ENCODE measurements at regions not wholly inside any gene's neighbourhood (a gene's known extent, or its start where the extent isn't known, plus 50 kb on each side); places are given as distances from the start of the nearest gene placed in this dataset.
A peak's percentile ranks its signal among the peaks of the same experiment; 100 is the strongest.

DNA sequence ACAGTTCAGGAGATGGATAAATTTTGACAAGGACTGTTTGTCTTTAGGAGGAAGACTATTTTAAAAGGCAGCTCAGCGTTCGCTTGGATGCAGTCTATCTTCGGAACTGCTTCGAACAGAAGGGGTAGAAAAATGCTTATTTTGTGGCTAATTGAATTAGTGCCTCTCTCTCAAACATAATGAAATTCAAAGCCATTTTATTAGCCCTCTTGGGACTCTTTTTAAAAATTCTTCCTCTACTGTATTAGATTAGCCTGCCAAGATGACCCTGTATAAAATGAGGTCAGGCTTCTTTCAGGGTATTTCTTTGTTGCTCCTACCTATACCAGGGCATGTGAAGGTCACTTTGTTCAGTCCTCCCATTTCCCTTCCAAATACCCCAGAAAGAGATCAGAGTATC, 379.2 kb upstream of the NFE2L3 start:
- TF ChIP-seq, protein P1, sequence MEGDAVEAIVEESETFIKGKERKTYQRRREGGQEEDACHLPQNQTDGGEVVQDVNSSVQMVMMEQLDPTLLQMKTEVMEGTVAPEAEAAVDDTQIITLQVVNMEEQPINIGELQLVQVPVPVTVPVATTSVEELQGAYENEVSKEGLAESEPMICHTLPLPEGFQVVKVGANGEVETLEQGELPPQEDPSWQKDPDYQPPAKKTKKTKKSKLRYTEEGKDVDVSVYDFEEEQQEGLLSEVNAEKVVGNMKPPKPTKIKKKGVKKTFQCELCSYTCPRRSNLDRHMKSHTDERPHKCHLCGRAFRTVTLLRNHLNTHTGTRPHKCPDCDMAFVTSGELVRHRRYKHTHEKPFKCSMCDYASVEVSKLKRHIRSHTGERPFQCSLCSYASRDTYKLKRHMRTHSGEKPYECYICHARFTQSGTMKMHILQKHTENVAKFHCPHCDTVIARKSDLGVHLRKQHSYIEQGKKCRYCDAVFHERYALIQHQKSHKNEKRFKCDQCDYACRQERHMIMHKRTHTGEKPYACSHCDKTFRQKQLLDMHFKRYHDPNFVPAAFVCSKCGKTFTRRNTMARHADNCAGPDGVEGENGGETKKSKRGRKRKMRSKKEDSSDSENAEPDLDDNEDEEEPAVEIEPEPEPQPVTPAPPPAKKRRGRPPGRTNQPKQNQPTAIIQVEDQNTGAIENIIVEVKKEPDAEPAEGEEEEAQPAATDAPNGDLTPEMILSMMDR (IDR thresholded peaks at IDR 0.05): no peak
- Histone ChIP-seq H3K4me3 (no peak overlapping the region), H3K9me3 (no peaks in the 10 kb centered on the region), H3K27ac (peak overlapping the region in 1 of 2 donors; percentile 67), H3K4me1 (peaks cover 0 to 41% (median 5%) of the 10 kb centered on the region in 4 donors), H3K36me3 (no peaks in the 10 kb centered on the region), H3K27me3 (no peaks in the 10 kb centered on the region)
- DNase-seq: no peak
- intact Hi-C loops (cut with DNase I; ENCODE audit: low total_unique reads): no loop called here

DNA sequence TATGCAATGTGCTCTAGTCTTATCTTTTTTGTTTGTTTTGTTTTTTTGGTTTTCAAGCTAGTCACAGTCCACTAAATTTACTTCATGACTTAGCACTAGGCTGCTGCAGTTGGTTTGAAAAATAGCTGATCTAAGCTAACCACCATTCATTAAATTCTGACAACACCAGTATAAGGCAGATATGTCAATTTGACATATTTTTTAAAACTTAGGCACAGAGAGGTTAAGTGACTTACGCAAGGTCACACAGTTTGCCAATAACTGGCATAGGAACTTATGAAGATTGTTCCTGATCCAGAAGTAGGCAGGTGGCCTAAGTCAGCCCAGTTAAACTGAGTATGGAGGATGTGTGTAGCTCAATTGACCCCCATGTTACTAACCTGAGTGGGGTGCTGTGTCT, 377.3 kb upstream of the NFE2L3 start:
- TF ChIP-seq, protein P1 (IDR thresholded peaks at IDR 0.05): no peak
- Histone ChIP-seq H3K4me3 (no peak overlapping the region), H3K4me1 (peaks cover 0 to 40% (median 5%) of the 10 kb centered on the region in 4 donors), H3K36me3 (no peaks in the 10 kb centered on the region), H3K27ac (peak overlapping the region in 1 of 2 donors; percentile 25), H3K27me3 (no peaks in the 10 kb centered on the region), H3K9me3 (no peaks in the 10 kb centered on the region)
- intact Hi-C loops (cut with DNase I; ENCODE audit: low total_unique reads): no loop called here
- DNase-seq: no peak

DNA sequence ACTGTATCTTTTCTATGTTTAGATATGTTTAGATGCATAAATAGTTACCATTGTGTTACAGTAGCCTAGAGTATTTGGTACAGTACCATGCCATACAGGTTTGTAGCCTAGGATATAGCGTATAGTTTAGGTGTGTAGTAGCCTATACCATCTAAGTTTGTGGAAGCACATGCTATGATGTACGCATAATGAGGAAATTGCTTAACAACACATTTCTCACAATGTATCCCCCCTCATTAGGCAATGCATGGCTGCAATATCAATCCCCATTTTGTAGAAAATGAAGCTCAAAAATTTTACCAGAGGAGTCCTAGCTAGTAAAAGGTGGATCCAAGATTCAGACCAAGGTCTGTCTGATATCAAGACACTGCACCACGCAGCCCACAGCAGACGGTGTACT, 376.4 kb upstream of the NFE2L3 start:
- DNase-seq: no peak
- H3K27ac ChIP-seq: peak overlapping the region; percentile 8 to 47
- intact Hi-C loops (cut with DNase I; ENCODE audit: low total_unique reads): no loop called here
- H3K4me3 ChIP-seq: no peak overlapping the region
- peaks cover 0 to 31% (median 2%) of the 10 kb centered on the region in 4 donors for H3K4me1 ChIP-seq
- no peaks in the 10 kb centered on the region for H3K9me3 ChIP-seq
- no peaks in the 10 kb centered on the region for H3K36me3 ChIP-seq
- TF ChIP-seq, protein P1 (IDR thresholded peaks at IDR 0.05): no peak
- H3K27me3 ChIP-seq: no peaks in the 10 kb centered on the region

DNA sequence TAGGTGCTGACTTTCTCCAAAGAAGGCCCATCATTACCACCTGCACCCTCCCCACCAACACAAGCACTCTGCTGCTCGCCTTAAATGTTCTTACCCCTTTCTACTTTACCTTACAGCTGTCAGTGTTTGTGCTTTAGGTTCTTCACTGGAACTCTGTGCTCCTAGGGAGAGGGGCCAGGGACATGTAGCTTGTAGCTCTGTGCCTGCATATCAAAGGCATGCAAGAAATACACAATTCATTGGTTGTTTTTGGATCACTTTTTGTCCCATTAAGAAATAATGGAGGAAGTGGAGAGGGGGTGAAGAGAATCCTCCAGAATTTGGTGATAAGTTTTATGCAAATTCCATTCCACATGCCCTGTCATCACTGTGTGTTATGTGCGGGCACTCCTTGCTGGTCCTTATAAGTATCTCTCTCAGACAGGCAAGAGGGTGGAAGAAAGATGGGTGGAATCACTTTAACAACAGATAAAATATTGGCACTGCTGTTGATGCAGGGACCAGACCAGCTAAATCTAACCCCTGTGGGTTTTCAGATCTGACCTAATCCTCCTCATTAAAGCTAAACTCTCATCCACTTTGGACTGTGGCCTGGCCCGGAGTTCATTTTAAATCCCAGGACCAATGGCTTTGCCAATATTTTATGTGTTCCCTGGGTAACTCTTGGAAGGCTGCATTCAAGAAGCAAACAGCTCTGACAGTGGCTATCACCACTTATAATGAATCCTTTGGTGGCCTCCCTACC, 375.8 kb upstream of the NFE2L3 start:
- TF ChIP-seq, protein P1 (IDR thresholded peaks at IDR 0.05): no peak
- Histone ChIP-seq H3K27me3 (no peaks in the 10 kb centered on the region), H3K36me3 (no peaks in the 10 kb centered on the region), H3K4me3 (no peak overlapping the region), H3K27ac (peak overlapping the region; percentile 47 to 50), H3K4me1 (peaks cover 0 to 25% (median 2%) of the 10 kb centered on the region in 4 donors), H3K9me3 (no peaks in the 10 kb centered on the region)
- peak in 1 of 2 donors; percentile 69 for DNase-seq
- intact Hi-C loops (cut with DNase I; ENCODE audit: low total_unique reads): no loop called here

DNA sequence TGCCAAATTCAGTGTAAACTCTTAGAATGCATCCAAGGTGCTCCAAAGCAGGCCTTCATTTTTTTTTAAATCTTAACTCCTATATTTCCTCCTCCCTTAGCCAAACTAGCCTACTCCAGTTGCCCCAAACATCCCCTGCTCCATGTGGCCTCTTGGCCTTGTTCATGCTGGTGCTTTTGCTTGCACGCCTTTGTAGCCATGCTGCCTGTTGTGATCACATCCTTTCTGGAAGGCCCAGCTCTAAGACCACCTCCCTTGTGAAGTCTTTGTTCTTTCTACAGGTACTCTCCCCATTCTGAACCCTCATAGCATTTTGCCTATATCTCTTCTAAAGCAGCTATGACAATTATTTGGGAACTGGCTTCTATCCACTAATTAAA, 375.3 kb upstream of the NFE2L3 start:
- Histone ChIP-seq H3K27me3 (no peaks in the 10 kb centered on the region), H3K4me1 (peaks cover 0 to 21% (median 2%) of the 10 kb centered on the region in 4 donors), H3K4me3 (no peak overlapping the region), H3K36me3 (no peaks in the 10 kb centered on the region), H3K27ac (peak overlapping the region; percentile 47 to 50), H3K9me3 (no peaks in the 10 kb centered on the region)
- intact Hi-C loops (cut with DNase I; ENCODE audit: low total_unique reads): no loop called here
- TF ChIP-seq, protein P1 (IDR thresholded peaks at IDR 0.05): no peak
- no peak for DNase-seq
